ENCODE measurements at regions not wholly inside any gene's neighbourhood (a gene's known extent, or its start where the extent isn't known, plus 50 kb on each side); places are given as distances from the start of the nearest gene placed in this dataset.

DNA sequence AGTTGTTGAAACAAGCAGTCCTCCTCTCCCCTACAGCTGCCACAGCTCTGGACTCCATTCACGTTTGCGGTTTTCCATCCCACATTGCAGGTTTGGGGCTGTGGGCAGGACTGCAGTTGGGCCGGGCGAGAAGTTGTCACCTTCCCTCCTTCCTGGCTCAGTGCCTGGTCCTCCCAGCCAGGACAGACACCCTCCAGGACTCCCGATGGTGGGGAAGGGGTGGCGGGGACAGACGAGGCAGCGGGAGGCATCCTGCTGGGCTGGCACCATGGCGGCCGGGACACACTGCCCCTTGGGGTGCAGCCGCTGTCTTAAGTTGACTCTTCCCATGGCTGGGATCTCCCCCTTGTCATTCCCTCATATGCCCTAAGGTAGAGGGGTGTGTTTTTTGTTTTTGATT, 615.2 kb downstream of the BRD1 start:
- Histone ChIP-seq H3K27me3 (ENCODE audit: control insufficient read depth in 5 of 5, insufficient read depth in 4 of 5, low read length in 5 of 5) (peaks cover 0 to 17% (median 10%) of the 10 kb centered on the region in 5 donors), H3K4me1 (ENCODE audit: control insufficient read depth in 5 of 5, insufficient read depth in 5 of 5, low read length in 5 of 5) (peaks cover 2 to 14% (median 11%) of the 10 kb centered on the region in 5 donors), H3K9ac (ENCODE audit: low read length in 5 of 5) (no peak overlapping the region), H3K4me3 (ENCODE audit: low read depth in 1 of 5, low read length in 5 of 5) (no peak overlapping the region), H3K9me3 (ENCODE audit: control insufficient read depth in 5 of 5, low read length in 5 of 5) (no peaks in the 10 kb centered on the region), H3K27ac (ENCODE audit: low read depth, low read length) (no peak overlapping the region), H3K36me3 (ENCODE audit: control insufficient read depth in 5 of 5, insufficient read depth in 5 of 5, low read length in 5 of 5) (no peaks in the 10 kb centered on the region)

DNA sequence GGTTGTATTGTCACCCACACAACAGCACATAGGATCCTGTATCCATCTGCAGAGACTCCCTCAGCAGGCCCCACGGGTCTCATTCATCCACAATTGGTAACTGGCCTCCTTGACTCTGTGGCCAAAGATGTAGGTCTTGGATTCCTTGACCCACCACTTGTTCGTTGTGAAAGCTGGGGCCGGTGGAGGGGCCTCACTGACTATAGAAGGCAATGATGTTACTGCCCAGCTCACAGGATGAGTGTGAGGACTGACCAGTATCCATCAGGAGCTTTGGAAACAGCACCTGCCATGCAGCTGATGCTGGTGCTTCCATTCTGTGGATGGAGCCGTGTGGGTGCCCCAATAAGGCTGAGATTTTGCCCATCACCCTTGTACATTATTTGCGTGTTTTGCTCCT, 615.7 kb downstream of the BRD1 start:
- peaks cover 2 to 14% (median 11%) of the 10 kb centered on the region in 5 donors for H3K4me1 ChIP-seq (ENCODE audit: control insufficient read depth in 5 of 5, insufficient read depth in 5 of 5, low read length in 5 of 5)
- no peaks in the 10 kb centered on the region for H3K9me3 ChIP-seq (ENCODE audit: control insufficient read depth in 5 of 5, low read length in 5 of 5)
- H3K36me3 ChIP-seq (ENCODE audit: control insufficient read depth in 5 of 5, insufficient read depth in 5 of 5, low read length in 5 of 5): no peaks in the 10 kb centered on the region
- no peak overlapping the region for H3K9ac ChIP-seq (ENCODE audit: low read length in 5 of 5)
- no peak overlapping the region for H3K27ac ChIP-seq (ENCODE audit: low read depth, low read length)
- H3K27me3 ChIP-seq (ENCODE audit: control insufficient read depth in 5 of 5, insufficient read depth in 4 of 5, low read length in 5 of 5): peaks cover 0 to 18% (median 10%) of the 10 kb centered on the region in 5 donors
- no peak overlapping the region for H3K4me3 ChIP-seq (ENCODE audit: low read depth in 1 of 5, low read length in 5 of 5)

DNA sequence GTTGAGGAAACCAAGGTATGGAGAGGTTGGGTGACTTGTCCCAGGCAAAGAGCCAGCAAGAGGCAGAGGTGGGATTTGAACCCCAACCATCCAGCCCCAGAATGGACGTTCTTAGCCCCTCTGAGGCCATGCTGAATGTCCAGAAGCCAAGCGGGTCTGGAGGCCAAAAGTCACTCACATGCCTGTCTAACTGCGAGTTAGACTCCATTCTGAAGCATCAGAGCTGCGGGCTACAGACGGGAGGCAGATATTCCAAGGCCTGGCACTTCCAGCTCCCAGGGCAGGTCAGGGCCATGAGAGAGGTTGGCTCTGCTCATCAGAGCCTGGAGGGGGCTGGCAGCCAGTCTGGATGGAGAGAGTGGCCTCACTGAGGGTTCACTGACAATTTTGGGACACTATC, 616.5 kb downstream of the BRD1 start:
- H3K27ac ChIP-seq (ENCODE audit: low read depth, low read length): no peak overlapping the region
- H3K4me3 ChIP-seq (ENCODE audit: low read depth in 1 of 5, low read length in 5 of 5): no peak overlapping the region
- no peaks in the 10 kb centered on the region for H3K36me3 ChIP-seq (ENCODE audit: control insufficient read depth in 5 of 5, insufficient read depth in 5 of 5, low read length in 5 of 5)
- no peaks in the 10 kb centered on the region for H3K9me3 ChIP-seq (ENCODE audit: control insufficient read depth in 5 of 5, low read length in 5 of 5)
- H3K4me1 ChIP-seq (ENCODE audit: control insufficient read depth in 5 of 5, insufficient read depth in 5 of 5, low read length in 5 of 5): peaks cover 2 to 14% (median 11%) of the 10 kb centered on the region in 5 donors
- H3K27me3 ChIP-seq (ENCODE audit: control insufficient read depth in 5 of 5, insufficient read depth in 4 of 5, low read length in 5 of 5): peaks cover 0 to 19% (median 13%) of the 10 kb centered on the region in 5 donors
- H3K9ac ChIP-seq (ENCODE audit: low read length in 5 of 5): no peak overlapping the region

DNA sequence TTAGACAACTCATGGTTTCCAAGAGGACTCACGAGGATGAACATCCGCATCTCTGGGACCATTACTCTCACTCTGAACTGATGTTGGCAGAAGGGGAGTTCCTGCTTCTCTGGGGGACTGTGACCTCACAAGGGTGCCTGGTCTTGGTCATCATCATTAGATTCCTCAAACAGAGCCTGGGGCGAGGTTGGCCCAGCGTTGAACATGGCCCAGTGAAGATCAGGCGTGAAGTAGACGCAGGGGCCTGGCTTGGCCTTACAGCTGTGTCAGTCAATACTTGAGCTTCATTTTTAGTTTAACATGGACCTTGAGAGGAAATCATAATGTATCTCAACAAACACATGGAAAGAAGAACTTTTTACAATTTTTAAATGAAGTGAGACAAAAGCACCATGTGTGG, 617.1 kb downstream of the BRD1 start:
- Histone ChIP-seq H3K9ac (ENCODE audit: low read length in 5 of 5) (no peak overlapping the region), H3K27ac (ENCODE audit: low read depth, low read length) (no peak overlapping the region), H3K9me3 (ENCODE audit: control insufficient read depth in 5 of 5, low read length in 5 of 5) (no peaks in the 10 kb centered on the region), H3K36me3 (ENCODE audit: control insufficient read depth in 5 of 5, insufficient read depth in 5 of 5, low read length in 5 of 5) (no peaks in the 10 kb centered on the region), H3K4me3 (ENCODE audit: low read depth in 1 of 5, low read length in 5 of 5) (no peak overlapping the region), H3K4me1 (ENCODE audit: control insufficient read depth in 5 of 5, insufficient read depth in 5 of 5, low read length in 5 of 5) (peaks cover 2 to 14% (median 11%) of the 10 kb centered on the region in 5 donors), H3K27me3 (ENCODE audit: control insufficient read depth in 5 of 5, insufficient read depth in 4 of 5, low read length in 5 of 5) (peaks cover 0 to 19% (median 12%) of the 10 kb centered on the region in 5 donors)

DNA sequence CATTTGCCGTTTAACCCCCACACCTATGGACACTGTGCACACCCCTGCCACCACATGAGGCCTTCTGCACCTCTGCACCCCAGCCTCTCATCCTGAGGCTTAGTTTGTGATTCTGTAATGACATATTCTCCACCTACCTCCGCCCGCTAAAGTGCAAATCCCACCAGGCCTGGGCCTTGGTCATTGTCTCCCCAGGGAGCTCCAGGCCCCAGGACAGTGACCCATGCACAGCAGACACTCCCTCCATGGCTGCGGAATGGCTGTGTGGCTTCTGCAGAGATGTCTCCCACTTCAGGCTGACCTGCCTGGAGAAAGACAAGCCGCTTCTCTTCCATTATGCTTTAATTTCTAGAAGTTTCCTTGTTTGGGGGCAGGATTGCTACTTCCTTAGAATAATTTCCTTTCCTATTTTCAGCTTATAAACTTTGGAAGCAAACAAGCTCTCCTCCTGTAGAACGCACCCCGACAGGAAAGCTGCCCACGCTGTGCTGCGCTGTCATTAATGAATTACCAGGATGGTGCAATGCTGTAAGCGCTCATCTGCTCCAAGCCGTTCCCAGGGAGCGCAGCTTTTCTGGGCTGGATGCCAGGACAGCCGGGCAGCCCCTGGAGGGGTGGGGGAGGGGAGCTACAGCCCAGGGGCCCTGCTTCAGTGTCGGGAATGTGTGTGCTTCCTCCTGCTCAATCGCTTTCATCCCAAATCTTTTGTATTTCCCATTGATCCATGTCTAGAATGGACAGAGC, 618.0 kb downstream of the BRD1 start:
- Histone ChIP-seq H3K27ac (ENCODE audit: low read depth, low read length) (no peak overlapping the region), H3K4me1 (ENCODE audit: control insufficient read depth in 5 of 5, insufficient read depth in 5 of 5, low read length in 5 of 5) (peaks cover 2 to 14% (median 11%) of the 10 kb centered on the region in 5 donors), H3K36me3 (ENCODE audit: control insufficient read depth in 5 of 5, insufficient read depth in 5 of 5, low read length in 5 of 5) (no peaks in the 10 kb centered on the region), H3K4me3 (ENCODE audit: low read depth in 1 of 5, low read length in 5 of 5) (no peak overlapping the region), H3K27me3 (ENCODE audit: control insufficient read depth in 5 of 5, insufficient read depth in 4 of 5, low read length in 5 of 5) (peaks cover 0 to 25% (median 12%) of the 10 kb centered on the region in 5 donors), H3K9ac (ENCODE audit: low read length in 5 of 5) (no peak overlapping the region), H3K9me3 (ENCODE audit: control insufficient read depth in 5 of 5, low read length in 5 of 5) (no peaks in the 10 kb centered on the region)

DNA sequence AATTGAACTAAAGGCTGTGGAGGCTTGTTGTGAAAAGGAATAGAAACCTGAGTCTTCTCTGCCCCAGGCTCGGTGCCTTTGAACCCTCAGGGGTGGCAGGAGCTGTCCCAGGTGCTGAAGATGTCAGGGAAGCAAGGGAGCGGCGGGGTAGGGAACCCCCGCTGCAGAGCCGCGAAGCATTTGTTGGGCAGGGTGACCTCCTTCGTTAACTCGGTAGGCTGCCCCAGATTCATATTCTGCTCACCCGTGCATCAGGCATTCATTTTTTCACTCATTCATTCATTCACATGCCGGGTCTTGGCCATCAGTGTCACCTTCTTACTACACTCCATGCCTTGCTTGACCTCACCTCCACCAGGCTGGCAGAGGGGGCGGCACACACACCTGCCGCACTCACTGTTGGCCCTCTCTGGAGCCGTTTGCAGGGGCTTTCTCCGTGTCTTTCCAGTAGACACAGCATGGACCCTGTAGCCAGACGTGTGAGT, 618.9 kb downstream of the BRD1 start:
- peaks cover 0 to 22% (median 12%) of the 10 kb centered on the region in 5 donors for H3K27me3 ChIP-seq (ENCODE audit: control insufficient read depth in 5 of 5, insufficient read depth in 4 of 5, low read length in 5 of 5)

DNA sequence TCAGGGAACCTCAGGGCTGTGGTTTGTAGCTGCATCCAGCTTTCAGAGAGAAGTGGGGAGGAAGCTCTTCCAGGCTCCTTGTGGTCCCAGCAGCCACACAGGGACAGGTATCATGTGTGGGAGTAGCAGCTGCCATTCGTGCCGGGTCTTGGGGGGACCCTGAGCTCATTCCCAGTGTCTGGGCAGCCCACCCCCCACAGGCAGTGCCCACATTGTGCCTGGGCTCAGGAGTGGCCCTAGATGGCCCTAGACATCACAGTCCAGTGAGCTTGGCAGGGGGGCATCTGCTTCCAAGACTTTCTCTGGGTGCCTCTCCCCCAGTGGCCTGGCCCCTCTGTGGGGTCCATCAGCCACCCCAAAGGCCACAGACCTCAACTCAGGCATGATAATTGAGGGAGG, 619.7 kb downstream of the BRD1 start:
- H3K36me3 ChIP-seq (ENCODE audit: control insufficient read depth in 5 of 5, insufficient read depth in 5 of 5, low read length in 5 of 5): no peaks in the 10 kb centered on the region
- H3K27me3 ChIP-seq (ENCODE audit: control insufficient read depth in 5 of 5, insufficient read depth in 4 of 5, low read length in 5 of 5): peaks cover 0 to 24% (median 10%) of the 10 kb centered on the region in 5 donors
- H3K4me3 ChIP-seq (ENCODE audit: low read depth in 1 of 5, low read length in 5 of 5): no peak overlapping the region
- no peak overlapping the region for H3K27ac ChIP-seq (ENCODE audit: low read depth, low read length)
- peaks cover 2 to 14% (median 11%) of the 10 kb centered on the region in 5 donors for H3K4me1 ChIP-seq (ENCODE audit: control insufficient read depth in 5 of 5, insufficient read depth in 5 of 5, low read length in 5 of 5)
- no peaks in the 10 kb centered on the region for H3K9me3 ChIP-seq (ENCODE audit: control insufficient read depth in 5 of 5, low read length in 5 of 5)
- no peak overlapping the region for H3K9ac ChIP-seq (ENCODE audit: low read length in 5 of 5)

More for the DNA sequence above, 618.9 kb downstream of the BRD1 start:
- H3K9ac ChIP-seq (ENCODE audit: low read length in 5 of 5): no peak overlapping the region
- no peaks in the 10 kb centered on the region for H3K9me3 ChIP-seq (ENCODE audit: control insufficient read depth in 5 of 5, low read length in 5 of 5)
- H3K4me3 ChIP-seq (ENCODE audit: low read depth in 1 of 5, low read length in 5 of 5): no peak overlapping the region
- H3K36me3 ChIP-seq (ENCODE audit: control insufficient read depth in 5 of 5, insufficient read depth in 5 of 5, low read length in 5 of 5): no peaks in the 10 kb centered on the region
- no peak overlapping the region for H3K27ac ChIP-seq (ENCODE audit: low read depth, low read length)
- peaks cover 2 to 14% (median 11%) of the 10 kb centered on the region in 5 donors for H3K4me1 ChIP-seq (ENCODE audit: control insufficient read depth in 5 of 5, insufficient read depth in 5 of 5, low read length in 5 of 5)

DNA sequence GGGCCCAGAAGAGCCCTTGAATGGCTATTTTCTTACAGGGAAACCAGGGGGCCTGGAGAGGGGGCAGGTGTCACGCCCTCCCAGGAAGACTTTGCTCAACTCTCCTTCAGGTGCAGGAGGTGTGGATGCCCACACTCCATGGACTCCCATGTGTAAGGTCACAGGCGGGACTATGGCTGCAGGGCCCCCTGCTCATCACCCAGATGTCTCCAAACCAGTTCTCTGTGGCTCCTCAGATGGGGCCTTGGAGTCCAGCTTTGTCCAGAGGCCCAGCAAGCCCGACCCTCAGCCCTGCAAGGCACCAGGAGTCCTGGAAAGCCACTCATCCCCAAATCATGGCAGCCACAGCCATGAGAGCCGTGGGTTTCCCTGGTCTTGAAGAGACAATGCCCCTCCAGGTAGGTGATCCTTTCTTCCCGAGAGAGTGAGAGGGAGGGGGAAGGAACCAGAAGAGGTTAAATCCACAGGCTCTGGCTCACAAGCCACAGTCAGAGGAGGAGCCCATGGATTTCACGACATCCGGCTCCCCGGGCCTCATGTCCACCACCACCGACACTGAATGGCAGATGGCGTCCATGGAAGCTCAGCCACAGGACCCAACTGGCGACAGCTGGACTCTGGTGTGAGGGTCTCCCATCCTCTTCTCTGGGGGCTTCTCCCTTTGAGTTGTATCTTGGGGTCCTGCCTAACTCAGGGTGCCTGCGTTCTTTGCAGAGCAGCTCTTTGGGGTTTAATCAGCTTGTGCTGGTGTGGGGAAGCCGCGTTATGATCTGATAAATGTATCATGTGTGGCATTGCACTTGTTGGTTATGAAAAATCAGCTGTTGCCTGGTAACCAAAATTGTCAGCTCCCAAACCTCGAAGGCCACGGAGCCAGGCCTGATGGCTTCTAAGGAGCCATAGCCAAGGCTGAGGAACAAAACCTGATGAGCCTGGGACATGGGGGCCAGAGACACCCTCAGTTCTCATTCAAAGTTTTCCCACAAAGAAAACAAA, 620.4 kb downstream of the BRD1 start:
- no peak overlapping the region for H3K27ac ChIP-seq (ENCODE audit: low read depth, low read length)
- no peak overlapping the region for H3K4me3 ChIP-seq (ENCODE audit: low read depth in 1 of 5, low read length in 5 of 5)
- no peaks in the 10 kb centered on the region for H3K36me3 ChIP-seq (ENCODE audit: control insufficient read depth in 5 of 5, insufficient read depth in 5 of 5, low read length in 5 of 5)
- peaks cover 0 to 24% (median 10%) of the 10 kb centered on the region in 5 donors for H3K27me3 ChIP-seq (ENCODE audit: control insufficient read depth in 5 of 5, insufficient read depth in 4 of 5, low read length in 5 of 5)
- H3K4me1 ChIP-seq (ENCODE audit: control insufficient read depth in 5 of 5, insufficient read depth in 5 of 5, low read length in 5 of 5): peaks cover 2 to 14% (median 11%) of the 10 kb centered on the region in 5 donors
- no peaks in the 10 kb centered on the region for H3K9me3 ChIP-seq (ENCODE audit: control insufficient read depth in 5 of 5, low read length in 5 of 5)
- no peak overlapping the region for H3K9ac ChIP-seq (ENCODE audit: low read length in 5 of 5)

DNA sequence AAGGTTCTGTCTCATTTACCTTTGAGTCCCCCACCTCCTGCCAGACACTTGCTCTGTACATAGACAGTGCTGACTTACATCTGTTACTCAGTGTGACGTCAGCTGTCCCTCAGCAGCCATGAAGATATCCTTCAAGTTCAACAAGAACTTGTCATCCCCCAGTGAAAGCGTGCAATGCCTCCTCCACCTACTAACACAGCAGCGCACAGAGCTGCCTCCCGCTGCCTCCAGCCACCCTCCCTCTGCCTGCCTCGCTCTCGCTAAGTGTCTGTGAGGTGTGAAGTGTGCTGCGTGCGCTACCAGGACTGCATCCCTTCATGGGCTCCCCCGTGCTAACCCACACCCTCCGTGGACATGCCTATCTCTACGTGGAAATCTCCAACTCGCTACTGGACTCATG, 621.4 kb downstream of the BRD1 start:
- Histone ChIP-seq H3K36me3 (ENCODE audit: control insufficient read depth in 5 of 5, insufficient read depth in 5 of 5, low read length in 5 of 5) (no peaks in the 10 kb centered on the region), H3K27me3 (ENCODE audit: control insufficient read depth in 5 of 5, insufficient read depth in 4 of 5, low read length in 5 of 5) (peaks cover 0 to 24% (median 8%) of the 10 kb centered on the region in 5 donors), H3K9me3 (ENCODE audit: control insufficient read depth in 5 of 5, low read length in 5 of 5) (no peaks in the 10 kb centered on the region), H3K9ac (ENCODE audit: low read length in 5 of 5) (no peak overlapping the region), H3K27ac (ENCODE audit: low read depth, low read length) (no peak overlapping the region), H3K4me1 (ENCODE audit: control insufficient read depth in 5 of 5, insufficient read depth in 5 of 5, low read length in 5 of 5) (peaks cover 2 to 14% (median 11%) of the 10 kb centered on the region in 5 donors), H3K4me3 (ENCODE audit: low read depth in 1 of 5, low read length in 5 of 5) (no peak overlapping the region)

DNA sequence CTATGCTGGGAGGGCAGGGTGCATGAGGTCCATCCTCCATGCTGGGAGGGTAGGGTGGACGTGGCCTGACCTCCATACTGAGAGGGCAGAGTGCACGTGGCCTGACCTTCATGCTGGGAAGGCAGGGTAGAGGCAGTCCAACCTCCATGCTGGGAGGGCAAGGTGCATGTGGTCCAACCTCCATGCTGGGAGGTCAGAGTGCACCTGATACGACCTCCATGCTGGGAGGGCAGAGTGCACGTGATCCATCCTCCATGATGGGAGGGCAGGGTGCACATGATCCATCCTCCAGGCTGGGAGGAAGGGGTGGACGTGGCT, 622.2 kb downstream of the BRD1 start:
- H3K4me3 ChIP-seq (ENCODE audit: low read depth in 1 of 5, low read length in 5 of 5): no peak overlapping the region
- H3K9me3 ChIP-seq (ENCODE audit: control insufficient read depth in 5 of 5, low read length in 5 of 5): no peaks in the 10 kb centered on the region
- H3K4me1 ChIP-seq (ENCODE audit: control insufficient read depth in 5 of 5, insufficient read depth in 5 of 5, low read length in 5 of 5): peaks cover 2 to 14% (median 11%) of the 10 kb centered on the region in 5 donors
- H3K27ac ChIP-seq (ENCODE audit: low read depth, low read length): no peak overlapping the region
- H3K27me3 ChIP-seq (ENCODE audit: control insufficient read depth in 5 of 5, insufficient read depth in 4 of 5, low read length in 5 of 5): peaks cover 0 to 24% (median 8%) of the 10 kb centered on the region in 5 donors
- H3K36me3 ChIP-seq (ENCODE audit: control insufficient read depth in 5 of 5, insufficient read depth in 5 of 5, low read length in 5 of 5): no peaks in the 10 kb centered on the region
- H3K9ac ChIP-seq (ENCODE audit: low read length in 5 of 5): no peak overlapping the region
